ENCODE measurements at regions not wholly inside any gene's neighbourhood (a gene's known extent, or its start where the extent isn't known, plus 50 kb on each side); places are given as distances from the start of the nearest gene placed in this dataset.
A peak's percentile ranks its signal among the peaks of the same experiment; 100 is the strongest.

- TF ChIP-seq CTCF (IDR thresholded peaks at IDR 0.05) (peak in 2 of 3 donors; percentile 26 to 51), POLR2A (IDR thresholded peaks at IDR 0.05) (no peak)
These were observed 75.7 kb upstream of the GLIS3 start for GRCh38 chr9:4375424-4376200.
